Suprapubic skin (tissue), 4 donors: ENCODE measurements at regions not wholly inside any gene's neighbourhood (a gene's known extent, or its start where the extent isn't known, plus 50 kb on each side); places are given as distances from the start of the nearest gene placed in this dataset.

Experiments
- DNase-seq, 2 donors: peaks; one replicate each; pipeline ENCODE4 v3.0.0-alpha.2; 2019; ENCODE audit warnings: low spot score in 2 of 2
- H3K27ac ChIP-seq: fragments of 200-600 bp; sonication (generic); one replicate; pipeline ENCODE4 v1.5.1; 2019
- H3K27me3 ChIP-seq: fragments of 200-600 bp; sonication (generic); one replicate; pipeline ENCODE4 v1.5.1; 2019
- H3K36me3 ChIP-seq: fragments of 200-600 bp; sonication (generic); one replicate; pipeline ENCODE4 v1.5.1; 2019
- H3K4me1 ChIP-seq: fragments of 200-600 bp; sonication (generic); one replicate; pipeline ENCODE4 v1.5.1; 2019
- H3K4me3 ChIP-seq: fragments of 200-600 bp; sonication (generic); one replicate; pipeline ENCODE4 v1.5.1; 2019; ENCODE audit warnings: mild to moderate bottlenecking
- H3K9me3 ChIP-seq: fragments of 200-600 bp; sonication (generic); one replicate; pipeline ENCODE4 v1.5.1; 2019
- EP300 ChIP-seq: sonication (generic); formaldehyde crosslinking; IDR thresholded peaks from one replicate; pipeline ENCODE4 v1.6.1; 2017; ENCODE audit warnings: antibody characterized with exemption
- POLR2A ChIP-seq, 2 donors: fragments of 450-650 bp; IDR thresholded peaks; one replicate each; pipeline ENCODE4 v1.6.1; 2017; ENCODE audit warnings: antibody characterized with exemption in 2 of 2, mild to moderate bottlenecking in 2 of 2, moderate library complexity in 2 of 2
- POLR2AphosphoS5 ChIP-seq, 3 donors: sonication (generic); formaldehyde crosslinking; IDR thresholded peaks; one replicate each; pipeline ENCODE4 v1.6.1; 2017; ENCODE audit warnings: antibody characterized with exemption in 3 of 3
- WGBS: methylation state at CpG from one replicate; pipeline ENCODE4 v1.1.5; 2018; 5-methylcytosine and 5-hydroxymethylcytosine counted together
- TF ChIP-seq, protein P1 (sequence below), 2 donors: fragments of 200-600 bp in 1 of 2; fragments of 450-650 bp in 1 of 2; sonication (generic) in 1 of 2; IDR thresholded peaks; one replicate each; pipeline ENCODE4 v1.5.1; 2016 to 2019; ENCODE audit warnings: antibody characterized with exemption in 2 of 2, mild to moderate bottlenecking in 1 of 2, moderate library complexity in 1 of 2

- no peak overlapping the region for H3K4me3 ChIP-seq
- peak; percentile 55 to 73 for DNase-seq
Measured at GRCh38 chr11:134510233-134511040, 98.4 kb upstream of the B3GAT1 start.

DNA sequence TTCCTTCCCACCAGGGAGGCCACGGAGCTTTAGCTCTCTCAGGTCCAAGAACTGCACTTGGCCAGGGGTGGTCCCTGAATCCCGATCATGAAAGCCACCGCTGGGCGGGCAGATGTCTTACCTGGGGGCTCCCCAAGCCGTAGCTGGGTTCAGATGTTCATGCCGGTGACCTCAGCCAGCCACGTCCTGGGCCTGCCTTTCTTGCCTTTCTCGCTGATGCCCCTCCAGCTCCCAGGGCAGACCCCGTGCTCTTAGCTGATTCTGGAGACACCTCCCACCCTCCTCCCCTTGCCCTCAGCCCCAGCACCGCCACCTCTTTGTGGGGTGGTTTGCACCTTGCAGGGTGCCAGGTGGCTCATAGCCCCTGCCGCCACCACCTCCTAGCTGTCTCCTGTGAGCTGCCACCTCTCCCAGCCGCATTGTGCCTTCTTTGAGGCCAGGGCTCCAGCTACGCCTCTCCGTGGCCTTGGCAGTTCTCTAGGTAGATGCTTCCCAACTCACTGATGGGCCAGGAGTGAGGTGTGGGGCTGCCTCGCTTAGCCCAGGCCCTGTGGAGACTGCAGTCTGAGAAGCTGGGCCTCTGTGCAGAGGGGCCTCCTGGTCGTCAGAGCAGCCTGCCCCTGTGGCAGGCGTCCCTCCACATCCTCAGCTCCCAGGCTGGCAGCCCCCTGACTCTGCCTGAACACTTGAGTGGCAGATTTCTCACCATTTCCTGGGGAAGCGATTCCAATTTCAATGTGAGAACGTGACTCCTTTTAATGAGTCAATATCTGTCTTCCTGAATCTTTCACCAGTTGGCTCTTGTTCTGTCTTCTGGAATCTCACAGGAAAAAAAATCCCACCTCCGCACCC lies 97.6 kb upstream of the B3GAT1 start:
- Histone ChIP-seq H3K27ac (no peak overlapping the region), H3K36me3 (no peaks in the 10 kb centered on the region), H3K4me1 (no peaks in the 10 kb centered on the region), H3K4me3 (no peak overlapping the region), H3K27me3 (peaks cover 22% of the 10 kb centered on the region), H3K9me3 (no peaks in the 10 kb centered on the region)
- 75% methylated on average over 15 of the region's 20 CpGs for WGBS
- DNase-seq = peak; percentile 46 to 70
- TF ChIP-seq, protein P1, sequence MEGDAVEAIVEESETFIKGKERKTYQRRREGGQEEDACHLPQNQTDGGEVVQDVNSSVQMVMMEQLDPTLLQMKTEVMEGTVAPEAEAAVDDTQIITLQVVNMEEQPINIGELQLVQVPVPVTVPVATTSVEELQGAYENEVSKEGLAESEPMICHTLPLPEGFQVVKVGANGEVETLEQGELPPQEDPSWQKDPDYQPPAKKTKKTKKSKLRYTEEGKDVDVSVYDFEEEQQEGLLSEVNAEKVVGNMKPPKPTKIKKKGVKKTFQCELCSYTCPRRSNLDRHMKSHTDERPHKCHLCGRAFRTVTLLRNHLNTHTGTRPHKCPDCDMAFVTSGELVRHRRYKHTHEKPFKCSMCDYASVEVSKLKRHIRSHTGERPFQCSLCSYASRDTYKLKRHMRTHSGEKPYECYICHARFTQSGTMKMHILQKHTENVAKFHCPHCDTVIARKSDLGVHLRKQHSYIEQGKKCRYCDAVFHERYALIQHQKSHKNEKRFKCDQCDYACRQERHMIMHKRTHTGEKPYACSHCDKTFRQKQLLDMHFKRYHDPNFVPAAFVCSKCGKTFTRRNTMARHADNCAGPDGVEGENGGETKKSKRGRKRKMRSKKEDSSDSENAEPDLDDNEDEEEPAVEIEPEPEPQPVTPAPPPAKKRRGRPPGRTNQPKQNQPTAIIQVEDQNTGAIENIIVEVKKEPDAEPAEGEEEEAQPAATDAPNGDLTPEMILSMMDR (IDR thresholded peaks at IDR 0.05) = no peak
- TF ChIP-seq POLR2A (IDR thresholded peaks at IDR 0.05) = no peak
- TF ChIP-seq POLR2AphosphoS5 (IDR thresholded peaks at IDR 0.05) = no peak
- TF ChIP-seq EP300 = no peak

More at GRCh38 chr11:134510233-134511040, 98.4 kb upstream of the B3GAT1 start:
- WGBS = 58% methylated on average over 17 of the region's 22 CpGs
- Histone ChIP-seq H3K4me1 (no peaks in the 10 kb centered on the region), H3K9me3 (no peaks in the 10 kb centered on the region), H3K27me3 (peaks cover 22% of the 10 kb centered on the region), H3K27ac (no peak overlapping the region), H3K36me3 (no peaks in the 10 kb centered on the region)
- TF ChIP-seq POLR2A (IDR thresholded peaks at IDR 0.05) (no peak), POLR2AphosphoS5 (IDR thresholded peaks at IDR 0.05) (no peak), EP300 (no peak)
- TF ChIP-seq, protein P1 (IDR thresholded peaks at IDR 0.05) = no peak

GRCh38 chr11:134508219-134508990 lies 96.4 kb upstream of the B3GAT1 start:
- H3K9me3 ChIP-seq = no peaks in the 10 kb centered on the region
- no peaks in the 10 kb centered on the region for H3K4me1 ChIP-seq
- WGBS = 78% methylated on average over 14 of the region's 17 CpGs
- H3K27me3 ChIP-seq = peaks cover 12% of the 10 kb centered on the region
- no peak overlapping the region for H3K4me3 ChIP-seq
- TF ChIP-seq, protein P1 (IDR thresholded peaks at IDR 0.05) = no peak
- TF ChIP-seq POLR2AphosphoS5 (IDR thresholded peaks at IDR 0.05) (no peak), POLR2A (IDR thresholded peaks at IDR 0.05) (no peak), EP300 (no peak)
- no peaks in the 10 kb centered on the region for H3K36me3 ChIP-seq
- peak in 1 of 2 donors; percentile 34 for DNase-seq
- H3K27ac ChIP-seq = no peak overlapping the region

- Histone ChIP-seq H3K36me3 (no peaks in the 10 kb centered on the region), H3K27me3 (peaks cover 12% of the 10 kb centered on the region), H3K9me3 (no peaks in the 10 kb centered on the region), H3K4me1 (no peaks in the 10 kb centered on the region), H3K4me3 (no peak overlapping the region), H3K27ac (no peak overlapping the region)
- 67% methylated on average over 2 of the region's 2 CpGs for WGBS
- no peak for DNase-seq
- TF ChIP-seq EP300 (no peak), POLR2AphosphoS5 (IDR thresholded peaks at IDR 0.05) (no peak), POLR2A (IDR thresholded peaks at IDR 0.05) (no peak)
- TF ChIP-seq, protein P1 (IDR thresholded peaks at IDR 0.05) = no peak
Measured at GRCh38 chr11:134506046-134506445, 94.0 kb upstream of the B3GAT1 start.
